ENCODE measurements at regions not wholly inside any gene's neighbourhood (a gene's known extent, or its start where the extent isn't known, plus 50 kb on each side); places are given as distances from the start of the nearest gene placed in this dataset.

DNA sequence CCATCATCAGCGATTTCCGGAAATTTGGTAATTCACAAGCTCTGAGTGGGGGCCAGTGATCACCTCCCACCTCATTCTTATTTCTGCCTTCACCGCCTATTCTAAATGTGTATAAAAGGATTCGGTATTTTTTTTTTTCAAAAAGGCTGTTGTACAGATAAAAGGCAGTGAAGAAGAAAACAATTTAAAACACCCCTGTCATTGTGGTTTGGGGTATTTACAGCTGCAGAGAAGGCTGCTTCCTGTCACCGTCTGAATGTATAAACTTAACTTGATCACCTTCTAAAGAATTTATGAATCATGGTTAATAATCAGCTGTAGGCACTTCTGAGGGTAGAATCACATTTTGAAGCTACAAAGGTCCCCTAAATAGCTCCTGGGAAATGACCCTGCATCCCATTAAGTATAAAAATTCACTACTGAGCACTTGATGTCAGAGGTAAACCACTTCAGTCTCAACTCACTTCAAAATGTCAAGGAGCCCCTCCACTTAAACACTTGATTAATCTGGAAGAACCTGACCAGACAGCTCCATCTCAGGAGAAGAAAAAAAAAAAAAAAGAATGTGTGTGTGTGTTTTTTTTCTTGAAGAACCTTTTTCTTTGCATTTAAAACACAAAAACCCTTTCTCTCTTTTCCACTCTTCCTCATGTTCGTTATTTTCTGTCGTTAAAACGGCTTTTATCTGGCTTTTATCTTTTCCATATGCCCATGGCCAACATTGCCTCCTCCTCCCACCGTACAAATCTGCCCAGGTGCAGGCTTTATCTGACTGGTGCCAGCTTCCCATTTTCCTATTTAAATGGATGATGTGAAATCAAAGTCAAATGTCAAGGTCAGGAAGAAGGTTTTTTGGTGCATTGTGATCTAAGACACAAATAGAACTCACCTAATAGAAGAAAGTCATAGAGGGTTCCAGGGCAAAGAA is 291.2 kb downstream of the IRX1 start (continued):
- TF ChIP-seq, protein P1, sequence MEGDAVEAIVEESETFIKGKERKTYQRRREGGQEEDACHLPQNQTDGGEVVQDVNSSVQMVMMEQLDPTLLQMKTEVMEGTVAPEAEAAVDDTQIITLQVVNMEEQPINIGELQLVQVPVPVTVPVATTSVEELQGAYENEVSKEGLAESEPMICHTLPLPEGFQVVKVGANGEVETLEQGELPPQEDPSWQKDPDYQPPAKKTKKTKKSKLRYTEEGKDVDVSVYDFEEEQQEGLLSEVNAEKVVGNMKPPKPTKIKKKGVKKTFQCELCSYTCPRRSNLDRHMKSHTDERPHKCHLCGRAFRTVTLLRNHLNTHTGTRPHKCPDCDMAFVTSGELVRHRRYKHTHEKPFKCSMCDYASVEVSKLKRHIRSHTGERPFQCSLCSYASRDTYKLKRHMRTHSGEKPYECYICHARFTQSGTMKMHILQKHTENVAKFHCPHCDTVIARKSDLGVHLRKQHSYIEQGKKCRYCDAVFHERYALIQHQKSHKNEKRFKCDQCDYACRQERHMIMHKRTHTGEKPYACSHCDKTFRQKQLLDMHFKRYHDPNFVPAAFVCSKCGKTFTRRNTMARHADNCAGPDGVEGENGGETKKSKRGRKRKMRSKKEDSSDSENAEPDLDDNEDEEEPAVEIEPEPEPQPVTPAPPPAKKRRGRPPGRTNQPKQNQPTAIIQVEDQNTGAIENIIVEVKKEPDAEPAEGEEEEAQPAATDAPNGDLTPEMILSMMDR (conservative IDR thresholded peaks at IDR 0.05; ENCODE audit: low read depth in 2 of 2): no peak
- no peak for TF ChIP-seq STAT1 (IDR thresholded peaks at IDR 0.05; ENCODE audit: unreplicated experiment)
- TF ChIP-seq ZNF331 (CRISPR knock-in tag; IDR thresholded peaks at IDR 0.05; ENCODE audit: low read depth): no peak
- no peak for TF ChIP-seq JUNB (IDR thresholded peaks at IDR 0.05; ENCODE audit: unreplicated experiment)
- no peak for TF ChIP-seq ZNF114 (CRISPR knock-in tag; IDR thresholded peaks at IDR 0.05)
- TF ChIP-seq EZH2 (IDR thresholded peaks at IDR 0.05; ENCODE audit: low read depth, unreplicated experiment): no peak

DNA sequence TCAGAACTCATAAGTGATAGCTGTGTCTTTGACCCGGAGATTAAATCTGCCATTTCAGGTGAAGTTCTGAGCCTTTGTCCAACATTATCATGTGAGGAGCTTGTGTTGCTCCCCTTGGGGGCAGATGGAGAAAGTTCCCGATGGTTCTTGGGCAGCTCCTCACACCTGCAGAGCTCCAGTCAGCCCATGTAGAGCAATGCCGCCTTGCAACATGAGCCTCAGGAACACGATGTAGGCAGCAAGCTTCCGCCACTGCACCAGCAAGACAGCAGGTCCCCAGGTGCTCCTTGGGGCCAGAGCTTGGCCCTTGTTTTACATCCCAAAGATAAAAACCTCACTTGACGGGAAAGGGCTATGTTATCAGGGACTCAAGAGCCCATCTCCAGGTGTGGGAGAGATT is 292.7 kb downstream of the IRX1 start:
- no peak overlapping the region for H3K4me2 ChIP-seq
- H3K27me3 ChIP-seq (ENCODE audit: insufficient read depth): no peaks in the 10 kb centered on the region
- DNase-seq (ENCODE audit: low spot score): no peak
- H2AFZ ChIP-seq: no peak overlapping the region
- H3K9me2 ChIP-seq (ENCODE audit: insufficient read depth): peaks cover 14% of the 10 kb centered on the region
- no peak overlapping the region for H3K4me3 ChIP-seq
- Mint-ChIP-seq H3K36me3 (ENCODE audit: low read depth) (peaks cover 3% of the 10 kb centered on the region; the same call in 2 of the 3 replicates), H3K27me3 (ENCODE audit: insufficient read depth, low read depth, poor library complexity) (no peaks in the 10 kb centered on the region), H3K4me1 (peaks cover 17% of the 10 kb centered on the region), H3K27ac (no peak overlapping the region), H3K4me3 (no peak overlapping the region), H3K9me3 (peaks cover 9% of the 10 kb centered on the region; the same call in 1 of the 3 replicates)
- no peaks in the 10 kb centered on the region for H4K20me1 ChIP-seq (replicated peaks; ENCODE audit: insufficient read depth)
- TF ChIP-seq, protein P1 (conservative IDR thresholded peaks at IDR 0.05; ENCODE audit: low read depth in 2 of 2): no peak
- no peak for TF ChIP-seq STAT1 (IDR thresholded peaks at IDR 0.05; ENCODE audit: unreplicated experiment)
- no peak for TF ChIP-seq NANOG (IDR thresholded peaks at IDR 0.05; ENCODE audit: borderline replicate concordance)
- no peak for TF ChIP-seq JUNB (IDR thresholded peaks at IDR 0.05; ENCODE audit: unreplicated experiment)
- TF ChIP-seq, protein P2, sequence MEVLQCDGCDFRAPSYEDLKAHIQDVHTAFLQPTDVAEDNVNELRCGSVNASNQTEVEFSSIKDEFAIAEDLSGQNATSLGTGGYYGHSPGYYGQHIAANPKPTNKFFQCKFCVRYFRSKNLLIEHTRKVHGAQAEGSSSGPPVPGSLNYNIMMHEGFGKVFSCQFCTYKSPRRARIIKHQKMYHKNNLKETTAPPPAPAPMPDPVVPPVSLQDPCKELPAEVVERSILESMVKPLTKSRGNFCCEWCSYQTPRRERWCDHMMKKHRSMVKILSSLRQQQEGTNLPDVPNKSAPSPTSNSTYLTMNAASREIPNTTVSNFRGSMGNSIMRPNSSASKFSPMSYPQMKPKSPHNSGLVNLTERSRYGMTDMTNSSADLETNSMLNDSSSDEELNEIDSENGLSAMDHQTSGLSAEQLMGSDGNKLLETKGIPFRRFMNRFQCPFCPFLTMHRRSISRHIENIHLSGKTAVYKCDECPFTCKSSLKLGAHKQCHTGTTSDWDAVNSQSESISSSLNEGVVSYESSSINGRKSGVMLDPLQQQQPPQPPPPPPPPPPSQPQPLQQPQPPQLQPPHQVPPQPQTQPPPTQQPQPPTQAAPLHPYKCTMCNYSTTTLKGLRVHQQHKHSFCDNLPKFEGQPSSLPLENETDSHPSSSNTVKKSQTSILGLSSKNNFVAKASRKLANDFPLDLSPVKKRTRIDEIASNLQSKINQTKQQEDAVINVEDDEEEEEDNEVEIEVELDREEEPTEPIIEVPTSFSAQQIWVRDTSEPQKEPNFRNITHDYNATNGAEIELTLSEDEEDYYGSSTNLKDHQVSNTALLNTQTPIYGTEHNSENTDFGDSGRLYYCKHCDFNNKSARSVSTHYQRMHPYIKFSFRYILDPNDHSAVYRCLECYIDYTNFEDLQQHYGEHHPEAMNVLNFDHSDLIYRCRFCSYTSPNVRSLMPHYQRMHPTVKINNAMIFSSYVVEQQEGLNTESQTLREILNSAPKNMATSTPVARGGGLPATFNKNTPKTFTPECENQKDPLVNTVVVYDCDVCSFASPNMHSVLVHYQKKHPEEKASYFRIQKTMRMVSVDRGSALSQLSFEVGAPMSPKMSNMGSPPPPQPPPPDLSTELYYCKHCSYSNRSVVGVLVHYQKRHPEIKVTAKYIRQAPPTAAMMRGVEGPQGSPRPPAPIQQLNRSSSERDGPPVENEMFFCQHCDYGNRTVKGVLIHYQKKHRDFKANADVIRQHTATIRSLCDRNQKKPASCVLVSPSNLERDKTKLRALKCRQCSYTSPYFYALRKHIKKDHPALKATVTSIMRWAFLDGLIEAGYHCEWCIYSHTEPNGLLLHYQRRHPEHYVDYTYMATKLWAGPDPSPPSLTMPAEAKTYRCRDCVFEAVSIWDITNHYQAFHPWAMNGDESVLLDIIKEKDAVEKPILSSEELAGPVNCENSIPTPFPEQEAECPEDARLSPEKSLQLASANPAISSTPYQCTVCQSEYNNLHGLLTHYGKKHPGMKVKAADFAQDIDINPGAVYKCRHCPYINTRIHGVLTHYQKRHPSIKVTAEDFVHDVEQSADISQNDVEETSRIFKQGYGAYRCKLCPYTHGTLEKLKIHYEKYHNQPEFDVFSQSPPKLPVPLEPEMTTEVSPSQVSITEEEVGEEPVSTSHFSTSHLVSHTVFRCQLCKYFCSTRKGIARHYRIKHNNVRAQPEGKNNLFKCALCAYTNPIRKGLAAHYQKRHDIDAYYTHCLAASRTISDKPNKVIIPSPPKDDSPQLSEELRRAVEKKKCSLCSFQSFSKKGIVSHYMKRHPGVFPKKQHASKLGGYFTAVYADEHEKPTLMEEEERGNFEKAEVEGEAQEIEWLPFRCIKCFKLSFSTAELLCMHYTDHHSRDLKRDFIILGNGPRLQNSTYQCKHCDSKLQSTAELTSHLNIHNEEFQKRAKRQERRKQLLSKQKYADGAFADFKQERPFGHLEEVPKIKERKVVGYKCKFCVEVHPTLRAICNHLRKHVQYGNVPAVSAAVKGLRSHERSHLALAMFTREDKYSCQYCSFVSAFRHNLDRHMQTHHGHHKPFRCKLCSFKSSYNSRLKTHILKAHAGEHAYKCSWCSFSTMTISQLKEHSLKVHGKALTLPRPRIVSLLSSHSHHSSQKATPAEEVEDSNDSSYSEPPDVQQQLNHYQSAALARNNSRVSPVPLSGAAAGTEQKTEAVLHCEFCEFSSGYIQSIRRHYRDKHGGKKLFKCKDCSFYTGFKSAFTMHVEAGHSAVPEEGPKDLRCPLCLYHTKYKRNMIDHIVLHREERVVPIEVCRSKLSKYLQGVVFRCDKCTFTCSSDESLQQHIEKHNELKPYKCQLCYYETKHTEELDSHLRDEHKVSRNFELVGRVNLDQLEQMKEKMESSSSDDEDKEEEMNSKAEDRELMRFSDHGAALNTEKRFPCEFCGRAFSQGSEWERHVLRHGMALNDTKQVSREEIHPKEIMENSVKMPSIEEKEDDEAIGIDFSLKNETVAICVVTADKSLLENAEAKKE (CRISPR knock-in tag; IDR thresholded peaks at IDR 0.05): no peak
- no peak for TF ChIP-seq ZNF114 (CRISPR knock-in tag; IDR thresholded peaks at IDR 0.05)
- no peak for TF ChIP-seq POLR2AphosphoS5 (IDR thresholded peaks at IDR 0.05; ENCODE audit: low read depth)
- TF ChIP-seq, protein P3, sequence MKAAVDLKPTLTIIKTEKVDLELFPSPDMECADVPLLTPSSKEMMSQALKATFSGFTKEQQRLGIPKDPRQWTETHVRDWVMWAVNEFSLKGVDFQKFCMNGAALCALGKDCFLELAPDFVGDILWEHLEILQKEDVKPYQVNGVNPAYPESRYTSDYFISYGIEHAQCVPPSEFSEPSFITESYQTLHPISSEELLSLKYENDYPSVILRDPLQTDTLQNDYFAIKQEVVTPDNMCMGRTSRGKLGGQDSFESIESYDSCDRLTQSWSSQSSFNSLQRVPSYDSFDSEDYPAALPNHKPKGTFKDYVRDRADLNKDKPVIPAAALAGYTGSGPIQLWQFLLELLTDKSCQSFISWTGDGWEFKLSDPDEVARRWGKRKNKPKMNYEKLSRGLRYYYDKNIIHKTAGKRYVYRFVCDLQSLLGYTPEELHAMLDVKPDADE (IDR thresholded peaks at IDR 0.05): no peak
- H3K4me1 ChIP-seq (ENCODE audit: insufficient read depth): peaks cover 7% of the 10 kb centered on the region; the same call in 1 of the 2 replicates
- no peaks in the 10 kb centered on the region for H3F3A ChIP-seq (replicated peaks; ENCODE audit: low read depth)
- ATAC-seq: no peak
- no peaks in the 10 kb centered on the region for H3K36me3 ChIP-seq (ENCODE audit: insufficient read depth)
- H3K79me2 ChIP-seq (replicated peaks; ENCODE audit: insufficient read depth): no peaks in the 10 kb centered on the region
- H3K27ac ChIP-seq (ENCODE audit: low read depth): no peak overlapping the region

Measured in GM23338 (cell line).